Fibroblast of skin of left quadriceps (primary cell): ENCODE measurements at regions not wholly inside any gene's neighbourhood (a gene's known extent, or its start where the extent isn't known, plus 50 kb on each side); places are given as distances from the start of the nearest gene placed in this dataset.

Experiments
- DNase-seq, 2 experiments: peaks; one replicate each; pipeline ENCODE4 v3.0.0-alpha.2; 2013; ENCODE audit warnings: low read depth in 2 of 2

- DNase-seq, result no peak
Measured at GRCh38 chr6:14903176-14904038, 342.5 kb upstream of the JARID2 start.

- DNase-seq, result no peak
Measured at GRCh38 chr6:14905201-14905600, 340.7 kb upstream of the JARID2 start.

DNA sequence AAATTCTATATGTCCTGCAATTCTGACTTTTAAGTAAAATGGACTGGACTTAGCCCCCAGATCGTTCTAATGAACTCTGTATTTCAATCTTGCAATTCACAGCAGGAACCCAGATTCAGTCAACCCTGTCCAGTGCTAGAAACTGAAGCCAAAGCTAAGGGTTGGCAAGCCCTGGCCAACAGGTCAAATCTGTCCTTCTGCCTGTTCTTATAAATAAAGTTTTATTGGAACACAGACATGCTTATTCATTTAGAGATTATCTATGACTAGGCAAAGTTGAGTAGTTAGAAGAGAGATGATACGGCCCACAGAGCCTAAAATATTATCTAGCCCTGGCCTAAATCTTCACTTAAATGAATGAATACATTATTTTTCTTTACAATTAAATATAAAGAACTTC lies 339.2 kb upstream of the JARID2 start:
- DNase-seq, result no peak

- peak in 1 of 2 experiments; percentile 11 for DNase-seq
Measured at GRCh38 chr6:14910692-14911547, 334.9 kb upstream of the JARID2 start.

GRCh38 chr6:14912226-14912625 lies 333.6 kb upstream of the JARID2 start:
- DNase-seq, result no peak

- DNase-seq, result no peak
Measured at GRCh38 chr6:14912706-14913105, 333.2 kb upstream of the JARID2 start.

- no peak for DNase-seq
Measured at GRCh38 chr6:14913931-14914330, 331.9 kb upstream of the JARID2 start.

DNA sequence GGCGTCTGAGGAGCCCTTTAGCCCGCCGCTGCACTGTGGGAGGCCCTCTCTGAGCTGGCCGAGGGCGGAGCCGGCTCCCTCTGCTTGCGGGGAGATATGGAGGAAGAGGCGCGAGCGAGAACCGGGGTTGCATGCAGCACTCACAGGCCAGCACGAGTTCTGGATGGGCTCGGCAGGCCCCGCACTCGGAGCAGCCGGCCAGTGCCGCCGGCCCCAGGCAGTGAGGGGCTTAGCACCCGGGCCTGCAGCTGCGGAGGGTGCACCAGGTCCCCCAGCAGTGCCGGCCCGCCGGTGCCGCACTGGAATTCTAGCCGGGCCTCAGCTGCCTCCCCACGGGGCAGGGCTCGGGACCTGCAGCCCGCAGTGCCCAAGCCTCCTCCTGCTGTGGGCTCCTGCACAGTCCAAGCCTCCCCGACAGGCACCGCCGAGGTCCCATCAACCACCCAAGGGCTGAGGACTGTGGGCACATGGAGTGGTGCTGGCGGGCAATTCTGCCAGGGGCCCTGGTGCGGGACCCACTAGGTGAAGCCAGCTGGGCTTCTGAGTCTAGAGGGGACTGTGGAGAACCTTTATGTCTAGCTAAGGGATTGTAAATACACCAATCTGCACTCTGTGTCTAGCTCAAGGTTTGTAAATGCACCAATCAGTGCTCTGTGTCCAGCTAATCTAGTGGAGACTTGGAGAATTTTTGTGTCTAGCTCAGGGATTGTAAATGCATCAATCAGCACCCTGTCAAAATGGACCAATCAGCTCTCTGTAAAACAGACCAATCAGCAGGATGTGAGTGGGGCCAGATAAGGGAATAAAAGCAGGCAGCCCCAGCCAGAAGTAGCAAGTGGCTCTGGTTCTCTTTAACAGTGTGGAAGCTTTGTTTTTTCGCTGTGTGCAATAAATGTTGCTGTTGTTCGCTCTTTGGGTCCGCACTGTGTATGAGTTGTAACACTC lies 329.7 kb upstream of the JARID2 start:
- no peak for DNase-seq

DNA sequence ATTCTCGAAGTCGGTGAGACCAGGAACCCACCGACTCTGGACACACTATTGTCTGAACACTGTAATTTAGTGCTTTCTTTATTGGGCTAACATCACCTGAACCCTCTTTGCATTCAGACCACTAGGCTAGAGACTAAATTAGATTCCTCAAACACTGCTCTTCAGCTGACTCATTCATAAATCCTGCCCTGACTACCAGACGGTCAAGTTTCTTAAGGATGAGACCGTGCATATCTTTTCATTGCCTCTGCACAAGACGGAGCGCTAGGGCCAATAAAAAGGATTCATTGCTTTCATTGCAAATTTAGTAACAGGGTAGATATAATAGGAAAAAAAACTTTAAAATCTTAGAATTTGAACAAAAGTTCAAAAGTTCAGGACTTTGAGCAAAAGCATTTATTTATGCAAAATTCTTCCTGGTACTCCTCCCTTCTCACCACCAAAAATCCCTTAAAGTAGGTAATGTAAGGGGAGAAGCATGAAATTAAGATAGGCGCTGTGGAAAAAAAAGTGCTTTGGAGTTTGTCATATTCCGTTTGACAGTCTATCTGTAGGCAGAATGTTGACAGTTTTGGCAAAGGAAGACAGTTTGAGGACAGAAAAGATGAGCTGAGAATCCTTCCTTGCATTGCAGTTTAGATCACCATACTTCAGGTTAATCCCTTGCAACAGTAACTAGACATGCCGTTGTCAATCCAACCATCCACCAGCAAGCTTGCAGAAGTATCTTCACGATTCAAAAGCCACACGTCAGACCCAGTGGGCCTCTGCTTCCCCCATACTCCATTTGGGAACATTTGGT lies 328.6 kb upstream of the JARID2 start:
- DNase-seq, result peak; percentile 29 to 33

DNA sequence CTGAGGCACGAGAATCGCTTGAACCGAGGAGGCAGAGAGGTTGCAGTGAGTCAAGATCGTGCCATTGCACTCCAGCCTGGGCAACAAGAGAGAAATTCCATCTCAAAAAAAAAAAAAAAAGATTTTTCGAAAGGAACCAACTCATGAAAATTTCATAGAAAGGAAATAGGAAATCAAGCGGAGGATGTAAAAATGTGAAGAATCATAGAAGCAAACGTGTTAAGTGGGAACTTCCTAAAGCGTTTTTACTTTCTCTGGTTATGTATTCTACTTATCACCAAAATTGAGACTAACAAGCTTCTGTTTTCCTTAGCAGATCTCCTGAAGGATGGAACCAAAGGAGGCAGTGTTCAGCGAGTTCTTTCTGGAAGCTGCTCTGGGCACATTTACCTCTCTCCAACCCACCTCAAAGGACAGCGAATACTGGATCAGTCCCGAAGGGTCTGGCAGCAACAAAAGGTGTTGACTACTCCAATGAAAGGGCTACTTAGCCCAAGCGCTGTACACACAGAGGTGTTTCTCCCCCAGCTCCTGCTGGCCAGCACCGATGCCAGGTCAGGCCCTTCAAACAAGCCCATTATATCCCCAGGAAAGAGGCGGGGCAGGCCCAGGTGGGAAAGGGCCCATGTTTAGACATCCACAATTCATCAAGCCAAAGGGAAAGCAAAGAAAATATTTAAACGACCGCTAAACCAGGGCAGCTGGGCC lies 327.5 kb upstream of the JARID2 start:
- no peak for DNase-seq

- no peak for DNase-seq
Measured at GRCh38 chr6:14919038-14919670, 326.7 kb upstream of the JARID2 start.

GRCh38 chr6:14920276-14920675 lies 325.6 kb upstream of the JARID2 start:
- no peak for DNase-seq

DNA sequence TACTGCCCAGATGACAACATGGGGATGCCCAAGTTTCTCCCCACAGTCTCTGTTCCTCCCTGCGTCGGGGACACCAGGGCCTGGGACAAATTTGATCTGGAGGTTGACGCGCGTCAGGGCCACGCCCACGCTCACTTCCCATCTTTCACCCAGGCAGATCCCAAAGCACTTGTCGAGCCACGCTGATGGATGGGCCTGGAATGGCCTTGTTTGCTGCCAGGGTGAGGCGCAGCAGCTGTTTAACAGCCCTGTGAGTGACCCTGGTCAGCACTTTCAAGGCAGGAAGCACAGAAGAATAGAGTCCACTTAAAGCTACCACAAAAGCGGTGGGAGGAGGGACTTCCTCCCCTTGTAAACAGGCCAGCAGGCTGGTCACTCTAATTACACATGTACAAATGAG lies 324.7 kb upstream of the JARID2 start:
- DNase-seq, result no peak

DNA sequence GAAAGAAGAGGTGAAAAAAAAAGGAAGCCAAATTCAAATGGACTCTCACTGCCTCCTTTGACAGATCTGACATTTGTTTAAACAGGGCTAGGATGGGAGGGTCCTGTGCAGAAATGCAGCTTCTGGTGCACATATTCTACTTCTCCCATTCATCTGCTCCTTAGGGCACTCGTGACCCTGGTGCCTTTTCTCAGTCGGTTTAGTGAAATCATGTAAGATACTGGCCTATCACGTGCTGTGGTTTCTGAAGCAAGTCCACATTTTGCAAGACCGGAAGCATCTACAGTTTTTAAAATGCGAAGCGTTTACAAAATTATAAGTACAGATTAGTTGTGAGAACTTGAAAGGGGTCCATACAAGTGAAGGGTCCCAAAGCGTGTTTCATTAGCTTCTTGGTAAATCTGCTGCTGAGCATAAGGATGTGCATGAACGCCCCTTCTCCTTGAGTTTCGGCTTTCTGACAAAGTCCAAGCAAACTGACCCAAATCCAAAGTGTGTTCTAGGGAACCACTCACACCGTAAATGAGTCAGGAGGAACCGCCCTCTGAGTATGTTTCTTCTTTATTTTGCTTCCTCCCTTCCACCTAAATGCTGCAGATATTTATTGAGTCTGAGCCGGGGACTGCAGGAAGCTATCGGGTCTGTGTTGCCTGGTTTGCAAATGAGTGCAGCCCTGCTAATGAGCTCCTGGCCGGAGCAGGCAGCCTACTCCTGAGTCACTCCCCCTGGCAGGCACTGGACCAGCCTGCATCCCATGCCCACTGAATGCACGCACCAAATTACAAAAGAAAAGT lies 323.8 kb upstream of the JARID2 start:
- DNase-seq, result no peak

- DNase-seq, result no peak
Measured at GRCh38 chr6:14922706-14923460, 323.0 kb upstream of the JARID2 start.

GRCh38 chr6:14924126-14925024 lies 321.5 kb upstream of the JARID2 start:
- DNase-seq, result no peak

DNA sequence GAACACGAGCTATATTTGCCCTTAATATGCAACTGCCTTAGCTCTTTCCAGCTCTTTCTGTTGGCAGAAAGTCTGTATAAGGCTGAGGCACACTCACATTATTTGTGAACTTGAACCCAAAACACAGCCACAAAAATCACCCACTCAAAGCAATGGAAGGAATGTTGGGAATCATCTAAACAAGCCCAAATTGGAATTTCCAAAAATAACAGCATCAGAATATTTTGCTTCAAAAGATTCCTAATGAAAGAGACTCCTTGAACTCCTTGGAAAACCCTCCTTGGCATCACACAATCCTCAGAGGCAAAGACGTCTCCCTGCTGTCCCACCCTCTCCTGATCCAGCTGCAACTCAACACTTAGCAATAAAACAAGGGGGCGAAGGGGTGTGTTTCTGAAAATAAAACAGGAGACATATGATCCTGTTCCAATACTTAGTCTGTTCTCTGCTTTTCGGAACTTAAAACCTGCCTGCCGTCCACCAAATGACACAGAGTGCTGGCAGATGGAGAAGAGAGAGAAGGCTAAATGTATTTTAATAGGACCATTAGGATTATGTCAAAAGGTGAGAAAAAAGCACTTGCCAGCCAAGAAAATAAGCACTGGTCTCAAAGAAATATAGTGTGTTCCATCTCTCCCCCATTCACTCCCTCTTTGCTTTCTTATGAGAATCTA lies 320.7 kb upstream of the JARID2 start:
- no peak for DNase-seq
